ENCODE measurements at regions not wholly inside any gene's neighbourhood (a gene's known extent, or its start where the extent isn't known, plus 50 kb on each side); places are given as distances from the start of the nearest gene placed in this dataset.

GRCh38 chr12:87597114-87597513, 432.1 kb downstream of the C12orf50 start:
- dilution Hi-C loops (cut with MboI; ENCODE audit: extremely low pct_ligation_motif_present, low sequenced_read_pairs): no loop called here
- H3K9ac ChIP-seq (ENCODE audit: control insufficient read depth, extremely low read depth, insufficient read depth, low read length): no peak overlapping the region
- no peaks in the 10 kb centered on the region for H3K9me3 ChIP-seq (ENCODE audit: control insufficient read depth, low read depth, low read length)
- DNase-seq (ENCODE audit: low read depth, low spot score) (no peak), FAIRE-seq (no peak)
- no peaks in the 10 kb centered on the region for H3K36me3 ChIP-seq (ENCODE audit: control insufficient read depth in 2 of 2, extremely low read depth in 1 of 2, insufficient read depth in 2 of 2, low read length in 2 of 2)
- no peak overlapping the region for H2AFZ ChIP-seq (ENCODE audit: control insufficient read depth, low read length)
- no peak overlapping the region for H3K4me3 ChIP-seq (ENCODE audit: control insufficient read depth in 2 of 3, extremely low read depth in 1 of 3, insufficient read depth in 2 of 3, low read depth in 1 of 3, low read length in 3 of 3)
- no peaks in the 10 kb centered on the region for H4K20me1 ChIP-seq (ENCODE audit: control insufficient read depth, extremely low read depth, insufficient read depth, low read length)
- no peaks in the 10 kb centered on the region for H3K79me2 ChIP-seq (ENCODE audit: control insufficient read depth, insufficient read depth, low read length)
- H3K4me2 ChIP-seq (ENCODE audit: control insufficient read depth, extremely low read depth, insufficient read depth, low read depth, low read length): no peak overlapping the region
- H3K4me1 ChIP-seq (ENCODE audit: control insufficient read depth, extremely low read depth, insufficient read depth, low read length): no peaks in the 10 kb centered on the region
- TF ChIP-seq CTCF (optimal IDR thresholded peaks at IDR 0.05 in 1 of 3, IDR thresholded peaks at IDR 0.05 in 1 of 3, conservative IDR thresholded peaks at IDR 0.05 in 1 of 3; ENCODE audit: extremely low read depth in 1 of 3, insufficient read depth in 2 of 3, low read length in 3 of 3) (no peak), EZH2 (IDR thresholded peaks at IDR 0.05; ENCODE audit: low read length) (no peak)
- no peaks in the 10 kb centered on the region for H3K27me3 ChIP-seq (ENCODE audit: control insufficient read depth, extremely low read depth, insufficient read depth, low read length)
- H3K27ac ChIP-seq (ENCODE audit: control insufficient read depth, insufficient read depth, low read length): no peak overlapping the region
- no peaks in the 10 kb centered on the region for H3K9me1 ChIP-seq (ENCODE audit: control insufficient read depth, extremely low read depth, insufficient read depth, low read length)

- no peak for DNase-seq (ENCODE audit: low read depth, low spot score)
- H2AFZ ChIP-seq (ENCODE audit: control insufficient read depth, low read length): no peak overlapping the region
- H3K9ac ChIP-seq (ENCODE audit: control insufficient read depth, extremely low read depth, insufficient read depth, low read length): no peak overlapping the region
- TF ChIP-seq EZH2 (IDR thresholded peaks at IDR 0.05; ENCODE audit: low read length): no peak
- no peak for TF ChIP-seq CTCF (optimal IDR thresholded peaks at IDR 0.05 in 1 of 3, IDR thresholded peaks at IDR 0.05 in 1 of 3, conservative IDR thresholded peaks at IDR 0.05 in 1 of 3; ENCODE audit: extremely low read depth in 1 of 3, insufficient read depth in 2 of 3, low read length in 3 of 3)
- H3K4me3 ChIP-seq (ENCODE audit: control insufficient read depth in 2 of 3, extremely low read depth in 1 of 3, insufficient read depth in 2 of 3, low read depth in 1 of 3, low read length in 3 of 3): no peak overlapping the region
- H3K27ac ChIP-seq (ENCODE audit: control insufficient read depth, insufficient read depth, low read length): no peak overlapping the region
- no peak overlapping the region for H3K4me2 ChIP-seq (ENCODE audit: control insufficient read depth, extremely low read depth, insufficient read depth, low read depth, low read length)
- FAIRE-seq: no peak
- dilution Hi-C loops (cut with MboI; ENCODE audit: extremely low pct_ligation_motif_present, low sequenced_read_pairs): no loop called here
- no peaks in the 10 kb centered on the region for H3K9me1 ChIP-seq (ENCODE audit: control insufficient read depth, extremely low read depth, insufficient read depth, low read length)
- no peaks in the 10 kb centered on the region for H3K79me2 ChIP-seq (ENCODE audit: control insufficient read depth, insufficient read depth, low read length)
- no peaks in the 10 kb centered on the region for H3K36me3 ChIP-seq (ENCODE audit: control insufficient read depth in 2 of 2, extremely low read depth in 1 of 2, insufficient read depth in 2 of 2, low read length in 2 of 2)
- no peaks in the 10 kb centered on the region for H3K9me3 ChIP-seq (ENCODE audit: control insufficient read depth, low read depth, low read length)
- H3K4me1 ChIP-seq (ENCODE audit: control insufficient read depth, extremely low read depth, insufficient read depth, low read length): no peaks in the 10 kb centered on the region
- no peaks in the 10 kb centered on the region for H4K20me1 ChIP-seq (ENCODE audit: control insufficient read depth, extremely low read depth, insufficient read depth, low read length)
- no peaks in the 10 kb centered on the region for H3K27me3 ChIP-seq (ENCODE audit: control insufficient read depth, extremely low read depth, insufficient read depth, low read length)
Observed at GRCh38 chr12:87596636-87597035, 432.6 kb downstream of the C12orf50 start.

All from keratinocyte (primary cell).